Uterus (tissue), 2 donors: ENCODE measurements at regions not wholly inside any gene's neighbourhood (a gene's known extent, or its start where the extent isn't known, plus 50 kb on each side); places are given as distances from the start of the nearest gene placed in this dataset.

Experiments used
- CTCF ChIP-seq, 4 experiments: fragments of 200-600 bp in 2 of 4; fragments of 450-650 bp in 2 of 4; sonication (generic) in 2 of 4; IDR thresholded peaks; one replicate each; pipeline ENCODE4 v1.5.1; 2016 to 2019; ENCODE audit warnings: antibody characterized with exemption in 4 of 4, mild to moderate bottlenecking in 2 of 4, moderate library complexity in 1 of 4
- POLR2A ChIP-seq, 2 donors: fragments of 450-650 bp; IDR thresholded peaks; one replicate each; pipeline ENCODE4 v1.6.1; 2016; ENCODE audit warnings: antibody characterized with exemption in 2 of 2, mild to moderate bottlenecking in 1 of 2, moderate library complexity in 1 of 2

GRCh38 chr4:174041555-174042105 is 241.8 kb downstream of the FBXO8 start:
- TF ChIP-seq POLR2A (IDR thresholded peaks at IDR 0.05) (no peak), CTCF (IDR thresholded peaks at IDR 0.05) (no peak)
